ENCODE measurements at regions not wholly inside any gene's neighbourhood (a gene's known extent, or its start where the extent isn't known, plus 50 kb on each side); places are given as distances from the start of the nearest gene placed in this dataset.

GRCh38 chr11:119843877-119844276 is 114.9 kb upstream of the NECTIN1 start:
- H4K91ac ChIP-seq (ENCODE audit: insufficient read length, low read depth, low read length): no peak overlapping the region
- H3K9ac ChIP-seq (ENCODE audit: extremely low read depth, insufficient read length, low read length): no peak overlapping the region
- no peak overlapping the region for H3K4ac ChIP-seq (ENCODE audit: low read depth, low read length)
- H3K18ac ChIP-seq (ENCODE audit: insufficient read length, low read depth, low read length): no peak overlapping the region
- no peak overlapping the region for H3T11ph ChIP-seq (ENCODE audit: low read length)
- H3K56ac ChIP-seq (ENCODE audit: insufficient read length, low read depth, low read length): no peak overlapping the region
- H3K4me1 Mint-ChIP-seq: peaks cover 10 to 15% of the 10 kb centered on the region in 2 experiments
- H3K27ac Mint-ChIP-seq: no peak overlapping the region
- H2BK15ac ChIP-seq (ENCODE audit: low read depth, low read length): no peak overlapping the region
- H3K79me1 ChIP-seq (ENCODE audit: insufficient read depth, low read depth, low read length, poor library complexity, severe bottlenecking): no peaks in the 10 kb centered on the region
- no peak overlapping the region for H2BK120ac ChIP-seq (ENCODE audit: low read depth, low read length, poor library complexity, severe bottlenecking)
- no peaks in the 10 kb centered on the region for H3K9me3 ChIP-seq (ENCODE audit: control insufficient read depth, low read depth, low read length)
- no peak overlapping the region for H4K8ac ChIP-seq (replicated peaks; ENCODE audit: insufficient read length, low read depth, low read length)
- no peak overlapping the region for H3K4me2 ChIP-seq (ENCODE audit: insufficient read depth, insufficient read length, low read length)
- H3K79me2 ChIP-seq (ENCODE audit: insufficient read depth, low read length): no peaks in the 10 kb centered on the region
- no peak overlapping the region for H3K27ac ChIP-seq (ENCODE audit: insufficient read length, low read depth, low read length)
- H2AFZ ChIP-seq (ENCODE audit: low read length): no peak overlapping the region
- TF ChIP-seq CTCF (conservative IDR thresholded peaks at IDR 0.05): no peak
- no peaks in the 10 kb centered on the region for H3K4me1 ChIP-seq (ENCODE audit: insufficient read depth, low read length)
- no peak overlapping the region for H3K14ac ChIP-seq (ENCODE audit: insufficient read depth, low read length)
- no peak overlapping the region for H4K5ac ChIP-seq (ENCODE audit: insufficient read length, low read depth, low read length)
- no CpG with 5 or more reads among the region's 6 CpGs for WGBS (ENCODE audit: extremely low coverage, insufficient read length, low lambda C conversion rate)
- H3K4me3 Mint-ChIP-seq: no peak overlapping the region
- peaks cover 29% of the 10 kb centered on the region for H3K27me3 Mint-ChIP-seq (ENCODE audit: low read depth)
- no peaks in the 10 kb centered on the region; a peak in 1 of 5 replicates for H3K9me3 Mint-ChIP-seq
- H3K23ac ChIP-seq (ENCODE audit: insufficient read length, low read depth, low read length): no peak overlapping the region
- no peak overlapping the region for H2AK5ac ChIP-seq (ENCODE audit: insufficient read length, low read length)
- H2BK5ac ChIP-seq (ENCODE audit: insufficient read length, low read length): no peak overlapping the region
- no peak for DNase-seq
- no peaks in the 10 kb centered on the region for H3K27me3 ChIP-seq (ENCODE audit: insufficient read depth, low read length)
- H2BK12ac ChIP-seq (ENCODE audit: insufficient read length, low read depth, low read length): no peak overlapping the region
- no peaks in the 10 kb centered on the region for H4K20me1 ChIP-seq (ENCODE audit: control insufficient read depth, insufficient read depth, insufficient read length)
- H3K23me2 ChIP-seq (ENCODE audit: insufficient read length, low read depth, low read length, poor library complexity, severe bottlenecking): no peaks in the 10 kb centered on the region
- no peaks in the 10 kb centered on the region for H3K36me3 Mint-ChIP-seq (ENCODE audit: insufficient read depth in 1 of 3, low read depth in 3 of 3)
- no peak overlapping the region for H2BK20ac ChIP-seq (ENCODE audit: low read depth, low read length, poor library complexity, severe bottlenecking)
